CD4-positive, alpha-beta T cell treated with Interleukin-1 beta for 1 hour (primary cell): ENCODE measurements at regions not wholly inside any gene's neighbourhood (a gene's known extent, or its start where the extent isn't known, plus 50 kb on each side); places are given as distances from the start of the nearest gene placed in this dataset.

Experiments
- DNase-seq, 2 donors: peaks; one replicate each; pipeline ENCODE4 v3.0.0-alpha.2; 2020 to 2022

GRCh38 chr10:94043431-94043990, 49.8 kb downstream of the PLCE1 start:
- DNase-seq: no peak

DNA sequence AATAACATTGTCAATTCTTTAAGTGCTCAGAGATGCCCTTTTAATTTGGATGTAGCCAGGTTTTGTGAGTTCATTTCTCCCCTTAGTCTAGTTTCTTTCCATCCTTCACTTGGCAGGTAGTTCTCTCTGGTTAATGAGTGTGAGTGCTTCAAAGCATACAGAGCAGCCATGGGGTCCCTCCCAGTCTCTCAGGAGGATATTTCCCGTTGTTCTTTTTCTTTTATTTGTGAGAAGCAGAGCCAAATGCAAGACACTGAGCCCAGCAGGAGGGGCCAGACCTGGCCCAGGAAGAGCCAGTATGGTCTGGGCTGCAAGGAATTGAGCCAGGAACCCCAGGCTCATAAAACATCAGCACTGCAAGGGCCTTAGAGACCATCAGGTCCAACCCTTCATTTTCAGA, 52.4 kb downstream of the PLCE1 start:
- no peak for DNase-seq

GRCh38 chr10:94047293-94047692, 53.6 kb downstream of the PLCE1 start:
- DNase-seq: no peak

- no peak for DNase-seq
Observed at GRCh38 chr10:94049911-94050310, 56.2 kb downstream of the PLCE1 start.

GRCh38 chr10:94052281-94052680, 58.5 kb downstream of the PLCE1 start:
- DNase-seq: no peak

GRCh38 chr10:94052866-94053791, 59.4 kb downstream of the PLCE1 start:
- DNase-seq: no peak

DNA sequence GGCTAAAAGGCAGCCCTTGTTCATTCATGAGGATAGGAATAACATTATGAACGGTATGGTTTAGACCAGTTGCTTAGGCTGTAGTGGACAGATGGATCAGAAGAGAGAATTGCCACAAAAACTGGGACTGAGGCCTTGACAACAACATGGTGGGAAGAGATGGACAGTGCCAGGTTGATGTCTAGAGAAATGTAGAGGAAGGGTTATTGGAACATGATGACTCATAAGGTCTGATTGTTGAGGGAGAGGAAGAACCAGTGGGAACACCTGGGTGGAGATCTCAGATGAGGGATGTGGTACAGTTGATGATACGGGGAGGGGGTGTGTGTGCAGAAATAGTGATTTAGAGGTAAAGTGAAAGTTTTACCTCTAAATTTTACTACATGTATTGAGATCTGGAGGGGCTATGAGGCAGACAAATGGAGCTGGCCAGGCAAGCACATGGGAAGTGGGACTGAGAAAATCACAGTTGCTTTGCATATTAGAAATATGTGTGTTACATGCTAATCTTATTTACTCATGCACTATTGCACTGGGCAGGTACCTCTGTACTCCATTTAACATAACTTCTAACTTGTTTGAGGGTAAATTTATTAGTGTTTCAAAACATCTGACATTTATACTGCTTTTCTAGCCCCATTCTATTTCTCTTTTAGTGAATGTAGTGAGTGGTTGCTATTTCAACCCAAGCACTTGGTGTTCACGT, 65.6 kb downstream of the PLCE1 start:
- no peak for DNase-seq

GRCh38 chr10:94061026-94061425, 67.3 kb downstream of the PLCE1 start:
- no peak for DNase-seq

- no peak for DNase-seq
Observed at GRCh38 chr10:94062611-94063010, 68.9 kb downstream of the PLCE1 start.

- no peak for DNase-seq
Observed at GRCh38 chr10:94065362-94065761, 71.6 kb downstream of the PLCE1 start.

GRCh38 chr10:94065787-94066186, 72.1 kb downstream of the PLCE1 start:
- no peak for DNase-seq

DNA sequence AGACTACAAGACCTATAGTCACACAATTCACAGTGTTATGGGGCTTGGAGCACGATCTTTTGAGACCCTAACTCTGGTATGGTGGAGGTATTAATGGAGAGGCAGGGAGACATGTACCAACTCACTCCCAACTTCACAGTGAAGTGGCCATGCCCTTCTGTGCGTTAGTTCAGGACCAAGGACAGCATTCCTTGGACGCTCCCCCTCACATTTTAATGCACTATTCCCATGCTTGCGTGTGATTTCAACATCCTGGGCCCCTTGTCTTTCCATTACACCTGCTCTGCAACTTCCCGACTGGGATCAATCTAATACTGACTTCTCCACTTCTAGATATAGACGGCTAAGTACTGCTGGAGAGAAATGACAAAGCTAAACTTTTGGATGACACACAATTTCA, 72.7 kb downstream of the PLCE1 start:
- no peak for DNase-seq

DNA sequence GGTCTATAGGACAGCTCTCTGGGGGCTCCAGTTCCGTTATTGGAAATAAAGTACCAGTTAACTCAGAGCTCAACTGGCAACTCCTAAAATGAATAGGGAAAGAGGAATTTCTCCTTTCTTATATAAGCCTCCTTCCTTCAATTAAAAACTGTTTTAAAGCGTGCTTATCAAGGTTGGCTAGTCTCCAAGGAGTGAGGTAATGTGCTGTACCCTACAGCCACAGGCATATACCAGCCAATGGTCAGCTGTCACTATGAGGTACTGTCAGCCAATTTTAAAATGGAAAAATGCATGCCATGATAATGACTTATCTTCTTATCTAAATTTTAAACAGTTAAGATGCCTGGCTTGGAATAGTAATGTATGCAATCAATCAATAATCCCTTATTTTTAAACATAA, 76.2 kb downstream of the PLCE1 start:
- no peak for DNase-seq

DNA sequence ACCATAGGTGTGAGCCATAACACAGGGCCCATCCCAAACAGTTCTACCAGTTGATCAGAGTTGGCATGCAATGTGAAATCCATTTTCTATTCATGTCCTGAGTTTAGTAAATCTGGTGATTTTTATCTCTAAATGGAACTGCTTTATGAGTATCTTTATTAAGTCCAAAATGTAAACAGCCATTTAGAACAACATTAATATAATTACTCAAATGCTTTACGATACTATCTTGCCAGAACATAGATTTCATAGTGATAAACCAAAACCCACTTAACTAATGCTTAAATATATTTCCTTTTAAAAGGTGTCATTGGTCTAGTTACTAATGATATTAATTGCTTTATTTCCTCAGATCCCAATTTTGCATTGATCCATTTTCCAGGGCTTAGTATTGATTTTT, 80.7 kb downstream of the PLCE1 start:
- no peak for DNase-seq

GRCh38 chr10:94075506-94075905, 81.8 kb downstream of the PLCE1 start:
- DNase-seq: no peak

DNA sequence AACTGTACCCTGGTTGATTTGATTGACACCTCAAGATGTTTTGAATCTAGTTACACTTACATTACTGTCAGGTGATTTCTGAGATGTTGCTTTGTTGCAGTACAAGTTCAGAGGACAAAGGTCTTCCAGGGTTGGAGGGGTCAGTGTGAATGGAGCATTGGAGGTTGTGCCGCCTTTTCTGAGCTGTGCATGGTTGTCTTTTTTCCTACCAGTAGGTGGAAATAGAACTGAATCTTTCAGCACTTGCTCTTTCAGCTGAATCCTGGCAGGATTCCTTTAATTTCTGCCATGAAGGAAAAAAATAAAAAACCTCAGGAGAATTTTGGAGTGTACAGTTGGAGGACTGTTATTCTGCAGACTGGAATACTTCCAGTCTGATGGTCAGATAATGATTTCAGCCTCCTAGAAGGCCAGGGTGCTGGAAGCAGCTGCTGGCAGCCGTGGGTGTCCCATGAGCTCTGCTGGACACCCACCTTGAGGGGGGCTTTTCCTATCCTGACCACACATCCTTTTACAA, 82.7 kb downstream of the PLCE1 start:
- no peak for DNase-seq

GRCh38 chr10:94077042-94077441, 83.3 kb downstream of the PLCE1 start:
- DNase-seq: no peak

DNA sequence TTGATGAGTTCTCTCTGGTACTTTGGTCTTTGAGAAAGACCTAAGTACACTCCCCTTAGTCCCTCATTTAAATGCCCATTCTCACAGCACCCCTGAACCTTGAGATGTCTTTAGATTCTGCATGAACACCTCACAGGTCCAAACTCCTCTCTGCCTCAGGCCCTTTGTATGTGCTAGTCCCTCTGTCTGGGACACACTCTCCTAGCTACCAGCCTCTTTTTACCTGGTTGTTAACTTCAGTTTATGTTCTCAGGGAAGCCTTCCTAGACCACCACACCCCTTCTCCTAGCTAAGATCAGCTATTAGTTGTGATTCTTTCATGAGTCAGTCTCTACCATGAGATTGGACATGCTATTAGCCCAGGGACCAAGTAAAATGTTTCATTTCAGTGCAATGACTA, 86.4 kb downstream of the PLCE1 start:
- DNase-seq: no peak

DNA sequence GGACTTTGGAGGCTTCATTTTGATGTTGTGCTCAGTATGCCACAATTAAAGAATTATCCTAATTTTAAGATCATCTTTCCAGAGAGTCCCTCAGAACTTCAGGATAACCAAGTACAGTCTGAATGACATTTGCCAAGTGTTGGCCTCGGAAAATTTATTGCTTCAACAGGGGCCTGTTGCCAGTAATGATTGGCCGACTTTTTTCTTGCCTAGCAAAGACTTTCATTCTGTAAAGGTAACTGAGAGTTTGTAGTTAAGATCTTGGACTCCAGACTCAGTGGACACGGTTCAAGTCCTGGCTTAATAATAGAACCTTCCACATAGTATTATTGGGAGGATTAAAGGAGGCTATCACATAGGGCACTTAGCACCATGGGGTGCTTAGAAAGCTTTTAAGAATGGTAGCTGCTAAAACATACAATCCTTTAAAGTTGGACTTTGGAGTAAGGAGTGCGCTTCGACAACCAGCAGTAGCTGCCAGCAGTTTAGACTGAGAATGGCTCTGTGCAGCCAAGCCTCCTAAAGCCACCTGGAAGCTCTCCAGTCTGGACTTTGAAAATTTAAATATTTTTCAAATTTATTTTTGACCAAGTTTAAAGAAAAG, 90.0 kb downstream of the PLCE1 start:
- DNase-seq: no peak

GRCh38 chr10:94084344-94084743, 90.6 kb downstream of the PLCE1 start:
- no peak for DNase-seq

DNA sequence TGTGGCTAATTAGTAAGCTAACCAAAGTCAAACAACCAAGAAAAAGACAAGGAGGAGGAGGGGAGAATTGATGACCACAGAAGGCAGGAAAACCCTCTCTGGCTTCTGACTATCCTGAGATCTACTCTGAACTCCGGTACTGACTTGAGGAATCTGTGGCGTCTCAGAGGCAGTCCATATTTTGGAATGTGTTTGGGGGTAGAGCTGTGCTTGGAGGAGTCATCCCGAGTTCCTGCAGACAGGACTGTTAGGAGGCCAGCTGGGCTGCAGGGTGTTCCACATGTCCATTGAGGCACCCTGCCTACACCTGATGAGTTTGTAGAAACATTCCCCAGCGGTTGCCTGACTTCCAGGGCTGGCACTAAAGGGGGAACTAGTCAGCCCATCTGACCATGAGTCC, 91.6 kb downstream of the PLCE1 start:
- no peak for DNase-seq

- DNase-seq: no peak
Observed at GRCh38 chr10:94085766-94086437, 92.2 kb downstream of the PLCE1 start.

- no peak for DNase-seq
Observed at GRCh38 chr10:94088926-94089381, 95.2 kb downstream of the PLCE1 start.
